D341Med (cell line): ENCODE measurements at regions not wholly inside any gene's neighbourhood (a gene's known extent, or its start where the extent isn't known, plus 50 kb on each side); places are given as distances from the start of the nearest gene placed in this dataset.
"Not testable (repeated sequence)": the region's sequence is repeated elsewhere in the genome, so short reads cannot be mapped to it uniquely, and the experiment has no call there.

ENCODE experiments used
- DNase-seq: peaks from one replicate; pipeline ENCODE4 v3.0.0; 2012; ENCODE audit warnings: low spot score

DNA sequence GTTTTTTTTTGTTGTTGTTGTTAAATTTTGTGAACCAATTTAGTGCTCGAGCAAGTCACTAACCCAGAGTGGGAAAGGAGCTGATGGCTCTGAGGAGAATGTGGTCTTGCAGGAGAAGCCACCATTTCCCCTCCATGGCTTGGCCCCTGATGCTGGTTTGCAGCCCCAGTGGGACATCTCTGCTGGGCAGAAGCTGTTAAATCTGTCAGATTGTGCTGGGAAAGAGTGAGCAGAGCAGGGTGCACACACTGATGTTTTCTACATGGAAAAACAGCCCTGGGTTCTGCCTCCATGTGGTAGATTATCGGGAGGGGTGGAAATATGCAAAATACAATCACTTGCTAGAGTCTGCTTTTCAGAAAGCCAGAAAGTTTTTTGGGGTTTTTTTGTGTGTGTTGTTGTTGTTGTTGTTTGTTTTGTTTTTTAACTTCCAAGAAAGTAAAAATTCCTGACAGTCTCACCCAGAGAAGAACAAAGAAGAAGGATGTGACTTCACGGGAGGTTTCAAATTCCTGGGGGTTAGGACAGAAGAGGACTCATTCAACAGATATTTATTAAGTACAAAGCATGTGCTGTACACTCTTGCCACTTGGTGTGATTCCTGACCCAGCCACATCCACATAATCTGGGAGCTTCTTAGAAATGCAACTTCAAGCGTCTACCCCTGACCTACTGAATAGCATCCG is 133.7 kb downstream of the FOXB1 start:
- no peak for DNase-seq

DNA sequence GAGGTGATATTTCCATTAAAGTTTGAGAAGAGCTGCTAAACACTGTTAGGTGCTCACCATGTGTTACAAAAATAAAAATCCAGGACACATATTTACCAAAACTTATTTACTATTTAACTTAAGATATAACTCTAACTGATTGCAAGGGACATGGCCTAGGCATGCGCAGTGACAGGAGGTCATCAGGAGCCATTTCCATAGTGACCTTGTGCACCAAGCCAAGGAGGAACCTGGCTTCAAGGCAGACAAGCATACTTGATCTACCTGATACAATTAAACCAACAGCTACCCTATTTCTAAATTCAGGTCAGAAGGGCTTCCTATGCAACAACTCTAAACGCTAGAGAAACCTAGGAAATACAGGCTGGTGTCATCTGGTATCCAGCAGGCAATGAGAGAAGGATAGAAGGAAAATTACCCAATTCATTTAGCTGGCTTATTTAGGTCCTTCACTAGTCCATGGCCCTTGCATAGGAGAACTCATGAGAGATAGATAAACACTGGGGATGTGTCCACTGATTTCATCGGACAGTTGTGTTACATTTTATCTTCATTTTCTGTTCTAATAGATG is 134.4 kb downstream of the FOXB1 start:
- no peak for DNase-seq

DNA sequence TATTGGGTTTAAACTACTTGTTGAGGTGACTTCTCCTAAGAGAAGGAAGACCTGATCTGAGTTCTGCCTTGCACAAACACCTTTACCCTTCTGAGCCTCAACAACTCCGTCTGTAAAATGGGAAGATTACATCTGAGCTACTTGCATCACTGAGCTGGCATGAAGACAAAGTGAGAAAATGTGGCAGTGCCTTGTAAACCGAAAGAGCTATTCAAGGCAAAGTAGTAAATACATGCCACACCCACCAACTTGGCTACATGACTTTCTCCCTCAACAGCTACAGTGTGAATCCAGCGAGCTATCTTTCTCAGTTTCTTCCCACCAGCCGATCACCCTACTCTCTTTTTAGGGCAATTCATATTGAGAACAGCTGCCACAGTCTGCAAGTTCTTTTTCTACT is 148.3 kb downstream of the FOXB1 start:
- DNase-seq: no peak

DNA sequence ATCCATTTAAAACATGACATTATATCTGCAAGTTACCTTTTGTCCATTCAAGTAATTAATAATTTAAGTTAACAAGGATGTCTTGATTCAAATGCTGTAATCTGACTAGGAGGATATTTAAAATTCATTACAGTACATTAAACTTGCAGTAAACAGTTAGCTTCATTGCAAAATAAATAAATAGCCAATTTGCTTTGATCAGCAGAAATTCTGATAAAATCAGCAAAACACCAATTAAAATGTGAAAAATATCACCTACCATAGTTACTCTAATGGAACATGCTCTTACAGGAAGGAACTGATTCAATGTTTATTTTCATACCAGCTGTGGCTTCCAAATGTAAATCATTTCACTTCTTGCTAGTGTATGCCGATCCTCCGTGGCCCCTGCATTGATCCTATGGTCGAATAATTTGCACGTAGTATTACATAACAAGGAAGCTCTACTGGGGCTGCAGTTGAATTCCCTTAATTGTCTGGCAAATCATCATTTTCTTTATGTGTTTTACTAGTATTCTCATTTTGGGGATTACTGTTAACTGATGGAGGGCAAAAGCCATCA is 150.7 kb downstream of the FOXB1 start:
- no peak for DNase-seq

DNA sequence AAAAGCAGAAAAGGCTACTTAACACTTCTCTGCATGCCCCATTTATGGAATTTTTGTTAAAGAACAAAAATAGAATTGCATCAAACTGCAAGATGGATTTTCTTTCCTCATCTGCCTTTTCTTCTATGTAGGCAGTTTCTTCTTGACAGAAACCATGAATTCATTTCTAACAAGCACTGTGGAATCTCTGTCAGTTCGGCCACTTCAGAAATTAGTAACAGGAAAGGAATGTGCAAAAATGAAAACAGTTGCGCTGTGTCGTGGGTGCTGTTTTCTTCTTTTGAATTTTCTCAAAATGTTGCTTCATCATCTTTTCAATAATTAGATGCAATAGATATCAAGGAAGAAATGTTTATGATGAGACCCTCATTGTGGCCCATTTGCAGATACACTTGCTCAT is 151.6 kb downstream of the FOXB1 start:
- no peak for DNase-seq

DNA sequence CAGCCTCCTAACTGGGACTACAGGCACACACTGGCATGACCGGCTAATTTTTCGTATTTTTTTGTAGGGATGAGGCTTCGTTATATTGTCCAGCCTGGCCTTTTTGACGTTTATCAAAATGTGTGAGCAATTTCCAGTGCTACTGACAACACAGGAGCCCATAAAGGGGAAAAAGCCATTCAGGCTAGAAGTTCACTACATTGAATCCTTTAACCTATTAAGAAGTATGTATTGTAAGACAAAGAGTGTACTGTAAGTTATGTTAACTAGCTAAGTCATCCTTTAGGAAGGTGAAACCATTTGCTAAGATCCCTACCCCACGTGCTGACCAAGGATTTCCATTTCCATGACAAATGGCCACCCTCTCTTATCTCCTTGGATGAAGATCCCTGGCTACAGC is 156.8 kb downstream of the FOXB1 start:
- DNase-seq: no peak

DNA sequence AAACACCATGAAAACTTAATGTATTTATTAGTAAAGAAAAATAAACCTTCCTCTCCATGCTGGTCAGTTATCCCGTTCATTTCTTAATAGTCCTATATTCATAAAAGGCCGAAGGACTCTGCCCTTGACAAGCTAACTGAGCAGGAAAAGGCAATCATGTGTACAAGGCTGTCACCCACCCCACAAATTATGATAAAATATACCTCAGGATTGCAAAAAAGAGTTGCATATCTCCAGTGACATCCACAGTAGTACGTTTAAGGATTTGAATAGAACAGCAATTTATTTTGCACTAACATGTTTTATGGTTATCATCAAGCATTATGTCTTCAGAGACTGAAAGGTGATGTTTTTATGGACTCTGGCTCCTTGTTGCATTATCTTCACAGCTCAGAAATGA is 157.6 kb downstream of the FOXB1 start:
- DNase-seq: no peak

DNA sequence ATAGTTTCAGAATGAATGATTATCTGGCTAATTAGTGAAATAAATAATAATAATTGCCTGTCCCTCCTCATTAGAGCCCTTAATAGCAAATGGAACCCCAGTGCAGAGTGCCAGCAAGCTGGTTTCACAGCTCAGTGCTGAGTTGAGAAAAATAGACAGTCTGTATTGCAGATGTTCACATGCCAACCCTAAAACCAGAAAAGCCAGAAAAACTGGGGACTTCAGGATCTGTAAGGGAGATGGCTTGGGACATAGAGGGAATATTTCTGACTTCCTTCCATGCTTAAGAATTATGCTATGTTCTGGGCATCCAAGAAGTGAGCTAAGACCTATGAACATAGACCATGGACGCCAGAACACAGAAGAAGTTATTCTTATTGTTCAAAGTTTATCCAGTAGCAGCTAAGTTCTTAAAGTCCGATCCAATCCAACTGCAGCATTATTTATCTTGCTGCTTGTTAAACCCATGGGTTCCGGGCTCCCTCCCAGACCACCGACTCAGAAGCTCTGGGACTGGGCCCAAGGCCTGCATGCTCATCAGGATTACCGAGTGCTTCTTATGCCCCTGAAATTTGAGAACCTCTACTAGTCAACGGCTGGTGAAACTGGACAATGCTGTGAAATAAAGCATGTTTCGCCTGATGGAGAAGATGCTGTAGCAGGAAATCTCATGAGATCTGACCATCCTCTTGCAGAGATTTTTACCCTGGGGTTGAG is 158.3 kb downstream of the FOXB1 start:
- no peak for DNase-seq

DNA sequence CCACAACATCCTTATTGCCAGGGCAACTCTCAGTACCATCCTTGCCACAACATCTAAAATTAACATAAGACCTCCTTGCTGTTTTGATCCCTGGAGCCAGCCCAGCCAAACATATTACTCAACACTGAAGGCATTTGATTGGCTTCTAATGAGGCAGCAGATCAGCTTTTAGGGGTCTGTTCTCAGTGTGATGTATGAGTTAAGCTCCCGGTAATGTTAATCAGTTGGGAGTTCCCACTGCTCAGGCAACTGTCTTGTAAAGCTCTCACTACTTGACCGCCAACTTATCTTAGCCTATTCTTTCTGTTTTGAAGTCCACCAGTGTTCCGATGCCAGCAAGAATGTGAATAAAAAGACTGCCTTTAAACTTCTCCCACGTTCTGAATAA is 158.9 kb downstream of the FOXB1 start:
- no peak for DNase-seq

DNA sequence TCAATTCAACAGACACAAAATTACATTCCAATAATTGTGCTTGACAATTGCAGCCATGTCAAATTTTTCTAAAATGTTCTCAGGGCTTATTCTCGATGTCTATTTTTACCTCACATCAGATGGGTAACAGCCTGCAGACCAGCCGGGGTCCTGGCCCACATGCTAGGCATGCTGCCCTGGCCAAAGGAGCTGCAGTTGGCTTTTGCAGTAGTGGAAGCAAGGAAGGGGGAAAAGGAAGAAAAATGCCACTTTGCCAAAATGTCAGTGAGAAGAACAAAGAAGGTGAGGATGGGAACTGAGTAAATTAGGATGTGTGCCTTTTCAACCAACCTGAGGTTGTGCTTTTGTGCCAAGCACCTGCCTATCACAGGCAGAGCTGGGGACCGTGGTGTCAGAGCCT is 161.0 kb downstream of the FOXB1 start:
- DNase-seq: no peak

DNA sequence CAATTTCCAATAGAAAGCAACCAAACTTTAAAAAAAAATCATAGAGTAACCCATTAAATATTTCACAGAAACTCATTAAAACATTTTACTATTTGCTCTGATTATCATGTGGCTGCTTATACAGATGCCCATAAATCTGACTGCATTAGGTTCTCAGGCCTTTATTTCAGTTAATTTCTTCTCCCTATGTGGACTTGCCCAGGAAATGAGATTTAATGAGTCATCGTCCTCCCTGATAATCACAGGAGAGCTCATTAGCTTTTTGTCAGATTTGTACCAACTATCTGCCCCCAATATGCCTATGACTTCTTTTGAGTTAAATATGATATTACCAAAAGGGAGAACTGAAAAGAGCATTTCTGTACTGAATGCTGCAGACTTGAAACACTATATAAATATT is 168.0 kb downstream of the FOXB1 start:
- DNase-seq: no peak

DNA sequence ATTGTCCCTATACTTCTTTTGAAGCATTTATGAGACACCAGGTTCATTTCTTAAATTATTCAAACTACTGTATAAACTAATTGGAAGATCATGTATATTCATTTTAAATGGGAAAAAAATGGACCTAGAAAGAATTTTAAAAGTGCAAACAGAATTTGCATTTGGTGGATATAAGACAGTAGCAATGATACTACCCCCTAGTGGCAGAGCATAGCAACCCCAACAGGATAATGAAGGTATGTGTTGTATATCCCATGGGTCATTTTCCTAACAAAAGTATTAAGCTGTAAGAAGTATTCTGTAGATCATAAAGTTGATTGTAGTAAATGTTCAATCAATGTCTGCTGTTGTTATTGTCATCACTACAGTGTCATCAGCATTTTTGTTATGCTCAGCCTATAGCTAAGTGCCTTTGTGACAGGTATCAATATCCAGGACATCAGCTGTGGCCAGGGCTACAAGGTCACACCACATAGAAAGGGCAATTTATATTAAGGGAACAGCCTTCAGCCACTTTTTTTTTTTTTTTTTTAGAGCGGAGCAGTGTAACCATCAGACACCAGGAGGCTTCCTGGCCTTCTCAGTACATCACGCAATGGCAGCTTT is 175.8 kb downstream of the FOXB1 start:
- peak; percentile 39 for DNase-seq

DNA sequence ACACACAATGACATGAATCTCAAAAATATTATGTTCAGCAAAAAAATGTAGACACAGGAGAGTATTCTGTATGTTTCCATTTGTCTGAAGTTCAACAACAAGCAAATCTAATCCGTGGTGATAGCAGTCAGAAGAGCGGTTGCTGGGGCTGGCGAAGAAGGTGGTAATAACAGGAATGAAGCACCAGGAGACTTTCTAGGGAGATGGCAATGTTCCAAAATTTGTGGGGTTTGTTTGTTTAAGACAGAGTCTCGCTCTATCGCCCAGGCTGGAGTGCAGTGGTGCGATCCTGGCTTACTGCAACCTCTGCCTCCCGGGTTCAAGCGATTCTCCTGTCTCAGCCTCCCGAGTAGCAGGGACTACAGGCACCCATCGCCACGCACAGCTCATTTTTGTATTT is 177.8 kb downstream of the FOXB1 start:
- not testable (repeated sequence) for DNase-seq

DNA sequence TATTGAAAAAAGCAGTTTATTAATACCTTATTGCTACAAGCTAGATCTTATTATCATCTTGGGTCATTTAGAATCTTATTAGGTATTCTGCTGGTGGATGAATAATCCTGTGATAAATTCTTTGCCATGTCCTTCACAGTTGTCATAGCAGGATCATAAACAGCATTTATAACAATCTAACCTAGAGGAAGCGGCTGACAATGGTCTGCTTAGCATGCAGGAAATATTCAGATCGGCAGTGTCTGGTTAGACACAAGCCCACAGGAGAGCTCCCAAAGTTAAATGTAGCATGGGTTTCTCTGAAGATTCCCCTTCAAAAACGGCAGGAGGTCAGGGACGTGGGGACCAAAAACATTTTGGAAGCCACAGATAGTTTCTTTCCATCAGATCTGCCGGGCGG is 179.3 kb downstream of the FOXB1 start:
- DNase-seq: no peak

DNA sequence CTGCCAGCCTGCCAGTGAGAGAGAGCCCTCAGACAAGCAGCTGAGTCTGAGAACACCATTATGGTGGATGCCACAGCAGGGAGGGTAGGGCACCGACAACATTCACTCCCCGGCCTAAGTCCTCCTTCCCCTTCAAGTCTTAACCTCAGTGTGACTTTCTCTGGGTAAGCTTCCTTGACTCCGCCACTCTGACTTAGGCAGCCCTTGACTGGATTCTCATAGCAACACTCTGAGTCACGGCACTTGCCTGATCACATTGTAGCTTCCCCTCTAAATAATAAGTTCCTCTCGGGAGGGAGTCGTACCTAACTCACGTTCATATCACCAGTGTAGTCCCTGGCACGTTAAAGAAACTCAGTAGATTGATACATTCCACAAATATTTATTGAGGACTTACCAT is 180.5 kb downstream of the FOXB1 start:
- DNase-seq: no peak

DNA sequence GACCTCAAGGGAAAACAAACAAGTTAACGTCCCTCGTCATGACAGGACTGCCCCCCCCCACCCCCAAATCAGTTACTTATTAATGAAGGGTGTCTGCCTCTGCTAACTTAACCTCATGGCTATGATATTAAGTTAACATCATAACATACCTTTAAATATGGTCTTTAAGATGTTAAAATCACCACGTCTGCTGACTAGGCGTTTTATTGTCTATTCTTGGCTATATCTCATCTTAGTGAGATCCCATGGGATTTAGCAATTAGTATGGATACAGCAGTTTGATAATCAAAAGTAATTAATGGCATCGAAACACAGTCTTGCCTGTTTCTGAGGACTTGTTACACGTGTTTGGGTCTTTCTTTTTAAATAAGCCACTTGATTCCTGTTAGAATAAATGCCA is 186.9 kb downstream of the FOXB1 start:
- DNase-seq: no peak

DNA sequence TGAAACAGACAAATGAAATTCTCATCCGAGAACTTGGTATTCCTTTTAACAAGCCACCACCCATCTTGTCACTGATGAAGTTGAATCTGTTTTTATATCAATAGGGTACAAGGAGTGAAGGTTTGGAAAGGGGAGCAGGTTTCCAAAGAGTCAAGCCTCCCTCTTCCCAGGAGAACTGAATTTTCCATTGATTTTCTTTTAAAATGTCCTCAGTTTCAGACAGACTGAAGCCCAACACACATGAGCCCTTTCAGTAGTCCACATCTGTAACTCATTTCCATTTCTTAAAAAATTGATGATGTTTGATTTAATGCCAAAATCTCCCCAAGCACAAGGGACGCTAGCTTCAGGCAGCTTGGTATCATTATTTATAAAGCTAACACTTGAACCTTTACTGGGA is 187.7 kb downstream of the FOXB1 start:
- DNase-seq: no peak

DNA sequence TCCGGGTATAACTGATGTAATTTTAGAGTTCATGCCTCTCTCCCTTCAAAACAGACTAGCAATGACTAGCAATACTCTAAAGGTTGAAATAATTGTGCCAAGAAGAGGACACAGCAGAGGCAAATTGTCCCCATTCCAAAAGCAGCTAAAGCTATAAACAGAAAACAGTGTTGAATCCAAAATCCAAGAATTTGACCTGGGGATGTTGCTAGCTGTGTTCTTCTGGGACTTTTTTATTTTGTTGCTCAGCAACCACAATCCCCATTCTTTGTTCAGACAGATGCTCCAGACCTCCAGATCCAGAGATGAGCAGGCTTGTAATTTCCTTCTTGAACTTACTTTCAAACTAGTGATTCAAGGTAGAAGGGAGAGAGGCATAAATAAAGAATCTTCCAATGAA is 191.5 kb downstream of the FOXB1 start:
- DNase-seq: no peak

DNA sequence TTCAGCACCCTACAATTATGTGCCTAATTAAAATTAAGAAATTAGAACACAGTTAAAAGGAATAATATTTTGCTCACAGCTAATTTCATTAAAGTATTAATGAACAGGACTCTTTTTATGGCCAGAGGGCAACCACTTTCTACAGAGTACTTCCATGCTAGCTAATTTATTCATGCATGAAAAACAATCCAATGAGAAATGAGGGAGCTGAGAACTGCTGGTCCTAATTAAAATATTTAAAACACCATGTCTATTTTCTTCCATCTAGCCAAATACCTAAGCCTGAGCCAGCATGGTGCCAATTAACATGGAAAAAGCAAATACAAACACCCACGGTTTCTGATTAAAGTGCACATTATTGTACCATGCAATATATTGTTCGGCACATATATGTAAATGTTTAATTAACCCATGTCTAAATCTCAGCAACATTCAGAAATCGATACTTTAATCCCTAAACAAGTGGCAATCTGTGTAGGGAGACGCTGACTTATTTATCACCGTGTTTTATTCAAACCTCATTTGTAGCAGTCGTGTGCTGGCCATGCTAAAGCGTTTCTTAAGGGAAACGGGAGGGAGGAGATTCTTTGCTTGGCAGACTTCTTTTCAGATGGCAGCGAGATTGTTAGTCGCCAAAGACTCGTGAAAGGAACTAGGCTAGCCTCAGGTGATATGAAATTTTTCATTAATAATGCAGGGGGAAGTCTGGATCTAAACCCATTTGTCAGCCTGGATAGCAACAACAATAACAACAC is 193.5 kb downstream of the ANXA2 start:
- no peak for DNase-seq

DNA sequence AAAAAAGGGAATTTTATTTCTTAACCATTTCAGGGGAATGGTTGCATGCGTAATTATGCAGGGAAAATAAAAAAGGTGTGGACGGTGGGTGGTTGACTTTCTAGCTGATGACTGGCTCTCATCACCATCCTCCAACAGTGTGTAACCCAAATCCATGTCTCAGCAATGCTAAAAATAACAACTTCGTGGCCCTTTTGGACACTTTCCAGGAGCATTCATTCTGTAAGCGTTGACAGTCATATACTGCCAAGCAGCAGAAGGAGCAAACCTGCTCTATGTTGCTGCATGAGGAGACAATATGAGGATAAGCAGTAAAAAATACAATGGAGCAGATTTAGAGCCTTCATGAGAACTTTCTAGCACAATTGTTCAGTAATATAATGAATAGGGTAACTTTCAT is 189.1 kb downstream of the ANXA2 start:
- DNase-seq: no peak

DNA sequence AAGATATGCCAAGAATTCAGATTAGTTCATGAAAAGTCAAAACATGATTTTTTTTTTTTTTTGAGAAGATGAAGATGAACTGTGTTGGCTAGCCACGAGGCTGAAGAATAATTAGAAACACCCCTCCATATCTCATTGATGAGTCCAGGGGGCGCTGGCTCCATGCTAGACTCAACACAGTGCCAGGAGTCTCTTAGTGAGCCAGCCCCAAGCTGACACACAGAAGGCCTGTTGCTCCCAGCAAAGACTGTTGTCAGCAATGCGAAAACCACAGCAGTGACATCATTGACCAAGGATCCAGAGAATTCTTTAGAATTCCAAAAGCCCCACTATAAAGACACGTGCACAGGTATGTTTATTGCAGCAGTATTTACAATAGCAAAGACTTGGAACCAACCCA is 185.2 kb downstream of the ANXA2 start:
- DNase-seq: peak; percentile 70

DNA sequence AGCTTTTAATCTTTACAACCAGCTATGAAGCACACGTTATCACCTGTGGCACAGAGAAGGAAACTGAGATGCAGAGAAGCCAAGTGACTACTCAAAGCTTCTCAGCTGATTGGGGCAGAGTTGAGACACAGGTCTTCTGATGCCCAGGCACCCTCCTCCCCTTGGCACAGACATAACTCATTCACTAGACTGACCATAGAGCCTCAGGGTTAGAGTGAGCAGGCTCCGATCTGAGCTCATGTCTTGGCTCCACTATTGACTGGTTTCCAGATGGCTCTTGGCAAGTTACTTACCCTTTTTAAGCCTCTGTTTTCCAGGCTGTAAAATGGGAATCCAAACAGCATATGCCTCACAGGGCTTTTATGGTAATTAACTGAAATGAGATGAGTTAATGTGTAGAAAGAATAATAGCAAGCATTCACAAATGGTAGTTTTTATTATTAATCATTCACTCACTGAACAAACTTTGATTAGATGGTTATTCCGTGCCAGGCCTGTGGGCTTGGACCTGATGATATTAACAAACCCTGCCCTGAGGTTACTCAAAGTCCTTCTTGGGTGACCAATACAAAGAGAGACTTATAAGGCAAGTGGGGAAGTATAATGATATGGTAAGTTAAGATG is 184.3 kb downstream of the ANXA2 start:
- DNase-seq: no peak
